ENCODE measurements at regions not wholly inside any gene's neighbourhood (a gene's known extent, or its start where the extent isn't known, plus 50 kb on each side); places are given as distances from the start of the nearest gene placed in this dataset.

DNA sequence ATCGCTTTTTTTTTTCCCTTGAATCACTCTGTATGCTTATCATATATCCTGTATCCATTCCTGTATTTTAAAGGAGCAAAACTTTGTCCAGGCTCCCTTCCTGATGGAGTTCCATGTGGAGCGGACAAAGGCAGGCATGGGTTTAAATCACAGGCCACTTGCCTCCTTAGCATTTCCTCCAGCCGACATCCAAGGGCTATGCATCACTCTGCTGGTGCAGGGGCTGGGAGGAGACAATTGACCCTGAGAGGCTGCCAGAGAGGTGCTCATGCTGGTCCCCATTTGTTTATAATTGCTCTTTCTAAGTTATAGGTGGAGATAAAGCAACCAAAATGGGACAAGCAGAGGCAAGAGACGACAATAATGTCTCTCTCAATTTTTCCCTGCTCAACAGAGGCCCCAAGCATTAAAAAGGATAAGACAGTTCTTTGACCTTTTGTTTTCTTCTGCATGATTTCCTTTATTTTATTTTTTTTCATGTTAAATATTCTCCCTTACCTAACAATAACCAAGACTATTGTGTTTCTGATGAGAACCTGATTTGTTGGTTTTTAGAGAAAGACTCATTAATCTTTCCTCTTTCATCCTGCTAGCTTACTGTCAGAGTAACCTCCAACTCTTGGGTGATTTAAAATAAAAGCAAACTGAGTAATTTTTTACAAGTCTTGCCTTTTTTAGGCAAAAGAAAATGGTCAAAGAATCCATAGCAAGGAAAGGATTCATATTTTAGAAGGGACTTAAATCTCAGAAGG, 353.7 kb downstream of the ADGRL2 start:
- DNase-seq (ENCODE audit: low read depth): no peak
- H3K4me3 ChIP-seq (ENCODE audit: low read depth, low read length): no peak overlapping the region
- TF ChIP-seq CTCF (conservative IDR thresholded peaks at IDR 0.05; ENCODE audit: low read depth, low read length): no peak

DNA sequence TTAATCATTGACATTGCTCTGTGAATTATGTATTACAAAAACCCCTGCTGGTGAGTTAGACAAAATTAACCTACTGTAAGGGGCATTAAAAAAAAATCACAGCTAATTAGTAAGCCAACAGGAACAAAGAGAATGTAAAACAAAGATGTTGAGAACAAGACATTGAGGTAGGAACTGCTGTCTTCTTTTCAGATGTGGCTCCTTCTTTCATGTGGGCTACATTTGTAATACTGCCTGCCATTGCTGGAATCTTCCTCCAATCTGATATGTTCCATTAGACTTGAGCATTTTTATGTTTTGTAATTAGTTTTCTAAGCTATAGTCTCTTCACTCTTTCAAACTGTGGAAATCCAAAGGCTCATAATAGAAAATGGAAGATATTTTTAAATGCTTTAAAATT, 353.0 kb downstream of the ADGRL2 start:
- H3K4me3 ChIP-seq (ENCODE audit: low read depth, low read length): no peak overlapping the region
- TF ChIP-seq CTCF (conservative IDR thresholded peaks at IDR 0.05; ENCODE audit: low read depth, low read length): no peak

DNA sequence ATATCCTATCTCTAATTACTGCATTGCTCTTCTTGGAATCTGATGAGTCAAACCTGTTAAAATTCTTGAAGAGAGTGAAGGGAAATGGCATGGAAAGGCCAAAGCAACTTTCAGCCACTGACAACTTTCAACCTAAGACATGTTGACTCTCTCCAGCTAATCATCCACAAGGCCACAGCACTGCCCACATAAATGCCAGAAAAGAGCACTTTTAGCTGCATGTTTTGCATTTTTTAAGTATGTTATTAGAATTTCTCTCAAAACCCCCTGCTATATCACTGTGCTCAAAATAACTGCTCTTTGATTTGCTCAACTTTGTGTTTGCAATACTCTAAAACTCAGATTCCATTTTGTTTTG, 352.5 kb downstream of the ADGRL2 start:
- no peak for DNase-seq (ENCODE audit: low read depth)
- TF ChIP-seq CTCF (conservative IDR thresholded peaks at IDR 0.05; ENCODE audit: low read depth, low read length): no peak

More for the DNA sequence above, 353.0 kb downstream of the ADGRL2 start:
- no peak for DNase-seq (ENCODE audit: low read depth)

GRCh38 chr1:82152356-82153271, 351.9 kb downstream of the ADGRL2 start:
- no peak for DNase-seq (ENCODE audit: low read depth)
- H3K4me3 ChIP-seq (ENCODE audit: low read depth, low read length): no peak overlapping the region
- TF ChIP-seq CTCF (conservative IDR thresholded peaks at IDR 0.05; ENCODE audit: low read depth, low read length): no peak

More for the DNA sequence above, 352.5 kb downstream of the ADGRL2 start:
- no peak overlapping the region for H3K4me3 ChIP-seq (ENCODE audit: low read depth, low read length)

DNA sequence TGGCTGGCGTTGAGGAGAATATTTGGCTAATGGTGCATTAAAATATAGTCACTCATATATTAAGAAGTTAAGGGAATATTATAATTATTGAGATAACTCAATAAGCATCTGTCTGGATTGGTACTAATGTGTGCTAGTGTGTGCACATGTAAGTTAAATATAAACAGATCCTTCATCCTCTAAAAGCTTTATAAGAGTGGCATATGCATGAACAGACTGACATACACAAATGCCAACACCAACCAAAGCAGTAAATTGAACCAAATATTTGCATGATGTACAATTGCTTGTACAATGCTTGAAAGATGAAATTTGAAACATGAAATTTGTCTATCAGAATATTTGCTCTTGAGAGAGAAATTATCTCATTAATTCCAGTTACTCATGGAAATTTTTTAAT, 344.9 kb downstream of the ADGRL2 start:
- H3K4me3 ChIP-seq (ENCODE audit: low read depth, low read length): no peak overlapping the region
- no peak for DNase-seq (ENCODE audit: low read depth)
- TF ChIP-seq CTCF (conservative IDR thresholded peaks at IDR 0.05; ENCODE audit: low read depth, low read length): no peak

GRCh38 chr1:82143108-82143833, 342.5 kb downstream of the ADGRL2 start:
- no peak overlapping the region for H3K4me3 ChIP-seq (ENCODE audit: low read depth, low read length)
- DNase-seq (ENCODE audit: low read depth): no peak
- no peak for TF ChIP-seq CTCF (conservative IDR thresholded peaks at IDR 0.05; ENCODE audit: low read depth, low read length)

Data from epithelial cell of proximal tubule (primary cell).